Panc1 (cell line): ENCODE measurements at regions not wholly inside any gene's neighbourhood (a gene's known extent, or its start where the extent isn't known, plus 50 kb on each side); places are given as distances from the start of the nearest gene placed in this dataset.

Experiments
- ATAC-seq: fragments of 200-7000 bp; cut with Tn5 transposase; 2 replicates; pipeline ENCODE4 v1.9.1; 2020; ENCODE audit warnings: mild to moderate bottlenecking, moderate library complexity
- BruUV-seq: library from RNA; stranded (reverse); fragments of 400-500 nt; replicated peaks from 2 replicates; lab custom pipeline; 2021; lab: Mats Ljungman, UMichigan
- CTCF ChIA-PET: fragments of 300-600 bp; sonication (Branson Sonifier 250); formaldehyde crosslinking; loops from one replicate; lab custom pipeline; 2022; ENCODE audit warnings: antibody characterized with exemption; lab: Charles Lee
- POLR2A ChIA-PET: fragments of 300-600 bp; sonication (Branson Sonifier 250); formaldehyde crosslinking; loops from one replicate; lab custom pipeline; 2022; ENCODE audit warnings: antibody characterized with exemption; lab: Charles Lee
- DNase-seq: peaks from one replicate; pipeline ENCODE4 v3.0.0-alpha.2; 2010; ENCODE audit warnings: low read depth, low spot score
- H3K27ac ChIP-seq: 2 replicates; pipeline ENCODE4 v1.5.1; 2011; ENCODE audit warnings: mild to moderate bottlenecking, low read length, inconsistent platforms
- H3K27me3 ChIP-seq: fragments of 200-500 bp; sonication (Bioruptor generic); 2 replicates; pipeline ENCODE4 v1.6.0; 2014; ENCODE audit warnings: low read length, inconsistent platforms; ENCODE audit not compliant: control insufficient read depth, insufficient read depth
- H3K36me3 ChIP-seq: fragments of 200-500 bp; sonication (Bioruptor generic); 2 replicates; pipeline ENCODE4 v1.5.1; 2014; ENCODE audit warnings: inconsistent platforms, mild to moderate bottlenecking, low read length, moderate library complexity; ENCODE audit not compliant: control insufficient read depth, insufficient read depth
- H3K4me1 ChIP-seq: 2 replicates; pipeline ENCODE4 v1.5.1; 2011; ENCODE audit warnings: inconsistent platforms, mild to moderate bottlenecking, low read length, moderate library complexity; ENCODE audit not compliant: control insufficient read depth, insufficient read depth
- H3K4me3 ChIP-seq, 2 experiments: 2 replicates each; pipeline ENCODE4 v1.5.1; 2011 to 2012; ENCODE audit warnings: low read depth in 2 of 2, low read length in 2 of 2, mild to moderate bottlenecking in 2 of 2, inconsistent platforms in 1 of 2, moderate library complexity in 1 of 2
- H3K9me3 ChIP-seq: fragments of 200-500 bp; sonication (Bioruptor generic); 2 replicates; pipeline ENCODE4 v1.5.1; 2014; ENCODE audit warnings: low read depth, mild to moderate bottlenecking, inconsistent platforms, low read length, moderate library complexity; ENCODE audit not compliant: control insufficient read depth, insufficient read depth
- POLR2AphosphoS5 ChIP-seq: IDR thresholded peaks from 2 replicates; pipeline ENCODE4 v1.6.1; 2012; ENCODE audit warnings: mild to moderate bottlenecking, low read depth, low read length, moderate library complexity
- SIN3A ChIP-seq: IDR thresholded peaks from 2 replicates; pipeline ENCODE4 v1.6.1; 2012; ENCODE audit warnings: low read depth, mild to moderate bottlenecking, low read length, moderate library complexity, borderline replicate concordance; ENCODE audit not compliant: insufficient read depth
- TCF7L2 ChIP-seq: IDR thresholded peaks from 2 replicates; pipeline ENCODE4 v1.6.1; 2011; ENCODE audit warnings: mild to moderate bottlenecking, low read depth, low read length, inconsistent platforms
- in situ Hi-C: cut with HindIII; loops from 2 replicates; pipeline ENCODE4 v1.10.0; 2016; ENCODE audit warnings: low sequenced_read_pairs, low pct_unique_long_range_greater_than_20kb
- intact Hi-C: fragments of 100-400 bp; cut with micrococcal nuclease; formaldehyde crosslinking; loops from one replicate; pipeline ENCODE4 v1.10.0; 2022; ENCODE audit not compliant: unreplicated experiment
- TF ChIP-seq, protein P1 (sequence below), 2 experiments: IDR thresholded peaks; 2 replicates each; pipeline ENCODE4 v1.6.1; 2011 to 2012; ENCODE audit warnings: low read depth in 2 of 2, control low read depth in 1 of 2, low read length in 1 of 2, mild to moderate bottlenecking in 1 of 2, moderate library complexity in 1 of 2; ENCODE audit not compliant: insufficient read depth in 1 of 2
- TF ChIP-seq, protein P2 (sequence below): fragments of 450-650 bp; IDR thresholded peaks from 2 replicates; pipeline ENCODE4 v1.5.1; 2017; ENCODE audit warnings: mild to moderate bottlenecking

DNA sequence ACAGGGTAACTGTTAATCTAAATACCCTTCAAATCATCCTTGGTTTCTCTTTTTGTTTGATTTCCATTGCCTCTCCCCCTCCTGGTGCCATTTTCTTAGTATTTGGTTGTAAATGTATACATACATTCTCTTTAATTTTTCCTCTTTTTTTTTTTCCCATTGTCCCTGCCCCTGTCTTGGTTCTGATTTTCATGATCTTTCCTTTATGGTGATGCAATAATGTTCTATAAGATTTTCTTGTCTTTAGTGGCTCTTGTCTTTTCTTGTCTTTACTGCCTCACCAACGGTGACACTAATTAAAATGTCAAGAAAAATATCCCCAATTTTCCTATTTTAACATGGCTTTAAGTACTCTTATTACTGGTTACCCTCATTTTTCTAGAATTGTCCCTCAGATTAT, 135.9 kb upstream of the POT1 start:
- H3K9me3 ChIP-seq, result peaks cover 6% of the 10 kb centered on the region; the same call in 1 of the 2 replicates
- no peak overlapping the region for H3K4me3 ChIP-seq
- H3K27ac ChIP-seq, result no peak overlapping the region
- peaks cover 5% of the 10 kb centered on the region; the same call in 1 of the 2 replicates for H3K4me1 ChIP-seq
- ATAC-seq (no peak), DNase-seq (no peak)
- CTCF ChIA-PET, result no interaction called here
- TF ChIP-seq, protein P1, sequence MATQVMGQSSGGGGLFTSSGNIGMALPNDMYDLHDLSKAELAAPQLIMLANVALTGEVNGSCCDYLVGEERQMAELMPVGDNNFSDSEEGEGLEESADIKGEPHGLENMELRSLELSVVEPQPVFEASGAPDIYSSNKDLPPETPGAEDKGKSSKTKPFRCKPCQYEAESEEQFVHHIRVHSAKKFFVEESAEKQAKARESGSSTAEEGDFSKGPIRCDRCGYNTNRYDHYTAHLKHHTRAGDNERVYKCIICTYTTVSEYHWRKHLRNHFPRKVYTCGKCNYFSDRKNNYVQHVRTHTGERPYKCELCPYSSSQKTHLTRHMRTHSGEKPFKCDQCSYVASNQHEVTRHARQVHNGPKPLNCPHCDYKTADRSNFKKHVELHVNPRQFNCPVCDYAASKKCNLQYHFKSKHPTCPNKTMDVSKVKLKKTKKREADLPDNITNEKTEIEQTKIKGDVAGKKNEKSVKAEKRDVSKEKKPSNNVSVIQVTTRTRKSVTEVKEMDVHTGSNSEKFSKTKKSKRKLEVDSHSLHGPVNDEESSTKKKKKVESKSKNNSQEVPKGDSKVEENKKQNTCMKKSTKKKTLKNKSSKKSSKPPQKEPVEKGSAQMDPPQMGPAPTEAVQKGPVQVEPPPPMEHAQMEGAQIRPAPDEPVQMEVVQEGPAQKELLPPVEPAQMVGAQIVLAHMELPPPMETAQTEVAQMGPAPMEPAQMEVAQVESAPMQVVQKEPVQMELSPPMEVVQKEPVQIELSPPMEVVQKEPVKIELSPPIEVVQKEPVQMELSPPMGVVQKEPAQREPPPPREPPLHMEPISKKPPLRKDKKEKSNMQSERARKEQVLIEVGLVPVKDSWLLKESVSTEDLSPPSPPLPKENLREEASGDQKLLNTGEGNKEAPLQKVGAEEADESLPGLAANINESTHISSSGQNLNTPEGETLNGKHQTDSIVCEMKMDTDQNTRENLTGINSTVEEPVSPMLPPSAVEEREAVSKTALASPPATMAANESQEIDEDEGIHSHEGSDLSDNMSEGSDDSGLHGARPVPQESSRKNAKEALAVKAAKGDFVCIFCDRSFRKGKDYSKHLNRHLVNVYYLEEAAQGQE (IDR thresholded peaks at IDR 0.05; ENCODE audit: insufficient read depth in 1 of 2, low read depth in 2 of 2, low read length in 1 of 2), result no peak
- in situ Hi-C loops (no loop called here), intact Hi-C loops (no loop called here)
- H3K36me3 ChIP-seq, result no peaks in the 10 kb centered on the region
- BruUV-seq, result no TSS peak
- H3K27me3 ChIP-seq, result no peaks in the 10 kb centered on the region
- POLR2A ChIA-PET, result no interaction called here

DNA sequence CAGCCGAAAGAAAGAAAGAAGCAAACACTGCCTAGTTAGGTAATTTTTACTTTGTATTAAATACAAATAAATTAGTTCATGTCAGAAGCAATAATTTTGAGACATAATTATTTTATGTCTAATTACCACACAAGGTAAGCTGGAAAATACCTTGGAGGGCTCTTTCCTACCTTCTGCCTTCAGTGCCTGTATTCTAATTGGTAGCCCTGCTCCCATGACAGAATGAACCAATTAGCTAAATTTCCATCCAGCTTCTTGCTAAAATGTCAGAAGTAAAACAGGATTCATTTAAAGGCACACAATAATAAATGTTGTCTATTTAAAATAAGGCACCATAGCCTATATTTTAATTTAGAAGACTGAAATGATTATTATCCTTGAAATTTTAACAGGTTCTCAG, 135.4 kb upstream of the POT1 start:
- intact Hi-C loops, result no loop called here
- TF ChIP-seq POLR2AphosphoS5 (no peak), SIN3A (no peak), TCF7L2 (no peak)
- TF ChIP-seq, protein P1 (IDR thresholded peaks at IDR 0.05; ENCODE audit: insufficient read depth in 1 of 2, low read depth in 2 of 2, low read length in 1 of 2), result no peak
- TF ChIP-seq, protein P2, sequence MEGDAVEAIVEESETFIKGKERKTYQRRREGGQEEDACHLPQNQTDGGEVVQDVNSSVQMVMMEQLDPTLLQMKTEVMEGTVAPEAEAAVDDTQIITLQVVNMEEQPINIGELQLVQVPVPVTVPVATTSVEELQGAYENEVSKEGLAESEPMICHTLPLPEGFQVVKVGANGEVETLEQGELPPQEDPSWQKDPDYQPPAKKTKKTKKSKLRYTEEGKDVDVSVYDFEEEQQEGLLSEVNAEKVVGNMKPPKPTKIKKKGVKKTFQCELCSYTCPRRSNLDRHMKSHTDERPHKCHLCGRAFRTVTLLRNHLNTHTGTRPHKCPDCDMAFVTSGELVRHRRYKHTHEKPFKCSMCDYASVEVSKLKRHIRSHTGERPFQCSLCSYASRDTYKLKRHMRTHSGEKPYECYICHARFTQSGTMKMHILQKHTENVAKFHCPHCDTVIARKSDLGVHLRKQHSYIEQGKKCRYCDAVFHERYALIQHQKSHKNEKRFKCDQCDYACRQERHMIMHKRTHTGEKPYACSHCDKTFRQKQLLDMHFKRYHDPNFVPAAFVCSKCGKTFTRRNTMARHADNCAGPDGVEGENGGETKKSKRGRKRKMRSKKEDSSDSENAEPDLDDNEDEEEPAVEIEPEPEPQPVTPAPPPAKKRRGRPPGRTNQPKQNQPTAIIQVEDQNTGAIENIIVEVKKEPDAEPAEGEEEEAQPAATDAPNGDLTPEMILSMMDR, result no peak
- POLR2A ChIA-PET, result no interaction called here

More for the DNA sequence above, 135.4 kb upstream of the POT1 start:
- no peak for DNase-seq
- H3K4me3 ChIP-seq, result no peak overlapping the region
- no peak for ATAC-seq
- no peaks in the 10 kb centered on the region for H3K27me3 ChIP-seq
- H3K4me1 ChIP-seq, result peaks cover 5% of the 10 kb centered on the region; the same call in 1 of the 2 replicates
- no TSS peak for BruUV-seq
- no peak overlapping the region for H3K27ac ChIP-seq
- H3K9me3 ChIP-seq, result peaks cover 6% of the 10 kb centered on the region; the same call in 1 of the 2 replicates
- CTCF ChIA-PET, result no interaction called here
- in situ Hi-C loops, result no loop called here
- H3K36me3 ChIP-seq, result no peaks in the 10 kb centered on the region
